Hepatocyte (in vitro differentiated cells): ENCODE measurements at regions not wholly inside any gene's neighbourhood (a gene's known extent, or its start where the extent isn't known, plus 50 kb on each side); places are given as distances from the start of the nearest gene placed in this dataset.

Source experiments
- DNase-seq: peaks from one replicate; pipeline ENCODE4 v3.0.0-alpha.2; 2016; ENCODE audit warnings: low spot score
- H2AFZ ChIP-seq: fragments of 200-600 bp; sonication (generic); 2 replicates; pipeline ENCODE4 v1.6.0; 2016; ENCODE audit warnings: antibody characterized with exemption, mild to moderate bottlenecking
- H3K27ac ChIP-seq: fragments of 200-600 bp; sonication (generic); 2 replicates; pipeline ENCODE4 v1.5.1; 2016; ENCODE audit warnings: mild to moderate bottlenecking
- H3K27me3 ChIP-seq: fragments of 200-600 bp; sonication (generic); 2 replicates; pipeline ENCODE4 v1.6.1; 2016
- H3K36me3 ChIP-seq: fragments of 200-600 bp; sonication (generic); replicated peaks from 2 replicates; pipeline ENCODE4 v1.5.1; 2016; ENCODE audit warnings: low read depth; ENCODE audit not compliant: insufficient read depth
- H3K4me1 ChIP-seq: fragments of 200-600 bp; sonication (generic); 2 replicates; pipeline ENCODE4 v1.5.1; 2016; ENCODE audit warnings: mild to moderate bottlenecking, moderate library complexity; ENCODE audit not compliant: insufficient read depth
- H3K4me2 ChIP-seq: fragments of 200-600 bp; sonication (generic); 2 replicates; pipeline ENCODE4 v1.6.0; 2016
- H3K4me3 ChIP-seq: fragments of 200-600 bp; sonication (generic); 2 replicates; pipeline ENCODE4 v1.5.1; 2016; ENCODE audit warnings: mild to moderate bottlenecking
- H3K79me2 ChIP-seq: fragments of 200-600 bp; sonication (generic); 2 replicates; pipeline ENCODE4 v1.6.0; 2017; ENCODE audit warnings: mild to moderate bottlenecking
- H3K9me2 ChIP-seq: fragments of 200-600 bp; sonication (generic); replicated peaks from 2 replicates; pipeline ENCODE4 v1.6.0; 2017; ENCODE audit warnings: mild to moderate bottlenecking; ENCODE audit not compliant: insufficient read depth
- H3K9me3 ChIP-seq: fragments of 200-600 bp; sonication (generic); 2 replicates; pipeline ENCODE4 v1.5.1; 2016; ENCODE audit warnings: low read depth, mild to moderate bottlenecking
- H4K20me1 ChIP-seq: fragments of 200-600 bp; sonication (generic); 2 replicates; pipeline ENCODE4 v1.6.0; 2016; ENCODE audit warnings: mild to moderate bottlenecking; ENCODE audit not compliant: insufficient read depth, poor library complexity, severe bottlenecking
- CTCF ChIP-seq: fragments of 200-600 bp; sonication (generic); IDR thresholded peaks from 2 replicates; pipeline ENCODE4 v1.5.1; 2016; ENCODE audit warnings: antibody characterized with exemption, mild to moderate bottlenecking; ENCODE audit not compliant: poor library complexity
- EZH2 ChIP-seq: fragments of 200-600 bp; sonication (generic); IDR thresholded peaks from 2 replicates; pipeline ENCODE4 v1.6.1; 2016; ENCODE audit warnings: antibody characterized with exemption, mild to moderate bottlenecking, borderline replicate concordance
- EZH2phosphoT487 ChIP-seq: fragments of 200-600 bp; sonication (generic); IDR thresholded peaks from one replicate; pipeline ENCODE4 v1.6.1; 2018; ENCODE audit warnings: antibody characterized with exemption, mild to moderate bottlenecking, low read depth, moderate library complexity; ENCODE audit not compliant: unreplicated experiment, severe bottlenecking
- WGBS: methylation state at CpG from one replicate; pipeline ENCODE4 v1.1.6; 2016; ENCODE audit warnings: low lambda C conversion rate; ENCODE audit errors: missing lambda C conversion rate; 5-methylcytosine and 5-hydroxymethylcytosine counted together

GRCh38 chr5:142517840-142518239, 168.1 kb downstream of the FGF1 start:
- no peaks in the 10 kb centered on the region for H3K36me3 ChIP-seq
- WGBS, result 62% methylated on average over 1 of the region's 1 CpG
- no peak overlapping the region for H2AFZ ChIP-seq
- no peaks in the 10 kb centered on the region for H3K79me2 ChIP-seq
- no peak for DNase-seq
- H3K4me1 ChIP-seq, result peaks cover 21% of the 10 kb centered on the region
- no peaks in the 10 kb centered on the region for H3K27me3 ChIP-seq
- H3K27ac ChIP-seq, result no peak overlapping the region
- H4K20me1 ChIP-seq, result no peaks in the 10 kb centered on the region
- TF ChIP-seq EZH2, result no peak
- TF ChIP-seq EZH2phosphoT487, result no peak
- H3K4me3 ChIP-seq, result no peak overlapping the region
- no peaks in the 10 kb centered on the region for H3K9me3 ChIP-seq
- no peak overlapping the region for H3K4me2 ChIP-seq
- no peaks in the 10 kb centered on the region for H3K9me2 ChIP-seq

GRCh38 chr5:142516732-142517131, 169.2 kb downstream of the FGF1 start:
- Histone ChIP-seq H3K9me3 (no peaks in the 10 kb centered on the region), H3K27me3 (no peaks in the 10 kb centered on the region), H3K79me2 (no peaks in the 10 kb centered on the region), H3K27ac (no peak overlapping the region), H4K20me1 (no peaks in the 10 kb centered on the region), H3K4me2 (no peak overlapping the region), H2AFZ (no peak overlapping the region), H3K36me3 (no peaks in the 10 kb centered on the region), H3K4me3 (no peak overlapping the region), H3K4me1 (peaks cover 25% of the 10 kb centered on the region), H3K9me2 (no peaks in the 10 kb centered on the region)
- TF ChIP-seq EZH2phosphoT487 (no peak), CTCF (no peak), EZH2 (no peak)
- WGBS, result 92% methylated on average over 3 of the region's 3 CpGs
- no peak for DNase-seq

- H3K79me2 ChIP-seq, result no peaks in the 10 kb centered on the region
- no peaks in the 10 kb centered on the region for H3K36me3 ChIP-seq
- H3K27ac ChIP-seq, result no peak overlapping the region
- no peaks in the 10 kb centered on the region for H4K20me1 ChIP-seq
- no peak overlapping the region for H3K4me2 ChIP-seq
- no peaks in the 10 kb centered on the region for H3K27me3 ChIP-seq
- H3K4me3 ChIP-seq, result no peak overlapping the region
- H3K4me1 ChIP-seq, result peaks cover 16% of the 10 kb centered on the region
- no peak overlapping the region for H2AFZ ChIP-seq
- no peak for DNase-seq
- no peaks in the 10 kb centered on the region for H3K9me3 ChIP-seq
- 90% methylated on average over 2 of the region's 2 CpGs for WGBS
- H3K9me2 ChIP-seq, result no peaks in the 10 kb centered on the region
- TF ChIP-seq EZH2phosphoT487 (no peak), CTCF (no peak), EZH2 (no peak)
These were observed 170.9 kb downstream of the FGF1 start for GRCh38 chr5:142515036-142515435.

- Histone ChIP-seq H3K27me3 (no peaks in the 10 kb centered on the region), H3K4me2 (no peak overlapping the region), H3K27ac (no peak overlapping the region), H3K4me1 (peaks cover 17% of the 10 kb centered on the region), H4K20me1 (no peaks in the 10 kb centered on the region), H3K9me3 (no peaks in the 10 kb centered on the region), H3K79me2 (no peaks in the 10 kb centered on the region), H2AFZ (no peak overlapping the region), H3K36me3 (no peaks in the 10 kb centered on the region), H3K4me3 (no peak overlapping the region), H3K9me2 (no peaks in the 10 kb centered on the region)
- WGBS, result 95% methylated on average over 3 of the region's 3 CpGs
- TF ChIP-seq EZH2phosphoT487 (no peak), CTCF (no peak), EZH2 (no peak)
- DNase-seq, result no peak
These were observed 171.7 kb downstream of the FGF1 start for GRCh38 chr5:142514196-142514595.
